Activated CD4-positive, alpha-beta T cell treated with anti-CD3 and anti-CD28 coated beads, Interleukin-2, amount 50 U/mL, for 48 hours (primary cell): ENCODE measurements at regions not wholly inside any gene's neighbourhood (a gene's known extent, or its start where the extent isn't known, plus 50 kb on each side); places are given as distances from the start of the nearest gene placed in this dataset.
"Not testable (repeated sequence)": the region's sequence is repeated elsewhere in the genome, so short reads cannot be mapped to it uniquely, and the experiment has no call there.

Source experiments
- DNase-seq, 2 experiments: peaks; one replicate each; pipeline ENCODE4 v3.0.0-alpha.2; 2020

GRCh38 chr13:50425772-50426171, 410.5 kb downstream of the KCNRG start:
- DNase-seq = no peak

DNA sequence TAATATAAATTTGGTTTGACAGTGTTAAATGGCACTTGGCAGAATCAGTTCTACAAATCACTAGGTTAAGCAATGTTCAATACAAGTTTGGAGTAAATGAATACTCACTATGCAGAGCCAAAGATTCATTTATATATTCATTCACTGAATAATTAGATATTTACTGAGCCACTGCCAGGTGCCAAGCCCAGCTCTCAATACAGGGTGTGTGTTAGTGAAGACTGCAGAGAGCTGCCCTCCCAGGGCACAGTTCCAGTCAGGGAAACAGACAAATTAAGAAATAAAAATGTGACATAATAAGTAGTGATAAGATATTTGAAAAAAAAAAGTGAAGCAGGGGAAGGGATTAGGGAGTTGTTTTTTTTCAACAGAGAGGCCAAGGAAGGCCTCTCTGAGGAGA, 411.7 kb downstream of the KCNRG start:
- DNase-seq = no peak

DNA sequence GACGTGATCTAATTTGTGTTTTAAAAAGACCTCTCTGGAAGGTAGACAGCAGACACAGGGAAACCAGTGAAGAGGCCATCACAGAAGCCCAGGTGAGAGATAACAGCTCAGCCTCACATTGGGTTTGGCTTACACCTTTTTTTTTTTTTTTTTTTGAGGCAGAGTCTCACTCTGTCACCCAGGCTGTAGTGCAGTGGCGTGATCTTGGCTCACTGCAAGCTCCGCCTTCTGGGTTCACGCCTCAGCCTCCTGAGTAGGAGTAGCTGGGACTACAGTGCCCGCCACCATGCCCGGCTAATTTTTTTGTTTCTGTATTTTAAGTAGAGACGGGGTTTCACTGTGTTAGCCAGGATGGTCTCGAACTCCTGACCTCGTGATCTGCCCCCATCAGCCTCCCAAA, 412.3 kb downstream of the KCNRG start:
- not testable (repeated sequence) for DNase-seq

DNA sequence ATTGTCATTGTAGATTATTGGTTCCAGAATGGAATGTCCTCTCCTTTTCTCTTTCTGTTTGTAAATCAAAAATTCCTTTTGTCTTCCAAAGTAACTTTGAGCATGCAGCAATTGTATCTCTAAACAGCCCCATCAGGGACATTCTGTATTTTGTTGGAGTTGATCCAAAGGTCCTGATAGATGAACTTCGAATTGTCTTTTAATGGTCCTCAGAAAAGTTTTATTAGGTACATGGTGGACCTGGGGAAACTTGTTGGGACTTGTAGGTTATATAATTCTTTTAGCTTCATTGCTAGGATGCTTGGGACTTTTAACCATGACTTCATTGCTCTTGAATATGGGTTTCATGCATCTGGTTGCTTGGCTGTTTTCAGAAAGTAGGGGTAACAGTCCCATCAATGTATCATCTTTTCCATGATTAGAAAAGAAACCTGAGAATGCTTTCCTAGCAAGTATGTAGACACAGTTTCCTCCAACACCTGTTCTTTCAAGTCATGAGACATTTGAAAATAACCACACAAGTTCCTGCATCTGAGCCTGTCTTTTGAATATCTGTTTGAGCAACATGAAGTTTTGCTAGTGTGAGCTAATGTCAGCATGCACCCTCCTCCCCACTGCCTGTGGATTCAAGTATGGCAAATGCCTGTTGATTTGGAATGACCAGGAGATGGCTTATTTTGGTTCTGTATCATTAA, 413.1 kb downstream of the KCNRG start:
- no peak for DNase-seq

DNA sequence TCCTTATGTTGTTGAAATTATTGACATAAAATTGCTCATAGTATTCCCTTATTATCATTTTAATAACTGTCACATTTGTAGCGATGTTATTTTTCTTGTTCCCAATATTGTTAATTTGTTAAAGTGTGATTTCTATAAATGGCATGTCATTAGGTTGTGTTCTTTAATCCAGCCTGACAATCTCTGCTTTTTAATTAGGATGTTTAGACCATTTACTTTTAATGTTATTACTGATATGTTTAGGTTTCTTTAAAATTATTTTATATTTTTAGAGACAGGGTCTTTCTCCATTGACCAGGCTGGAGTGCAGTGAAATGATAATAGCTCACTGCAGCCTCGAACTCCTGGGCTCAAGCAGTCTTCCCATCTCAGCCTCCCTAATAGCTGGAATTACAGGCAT, 408.5 kb downstream of the DLEU7 start:
- no peak for DNase-seq

GRCh38 chr13:50437252-50437651, 406.2 kb downstream of the DLEU7 start:
- DNase-seq = no peak

DNA sequence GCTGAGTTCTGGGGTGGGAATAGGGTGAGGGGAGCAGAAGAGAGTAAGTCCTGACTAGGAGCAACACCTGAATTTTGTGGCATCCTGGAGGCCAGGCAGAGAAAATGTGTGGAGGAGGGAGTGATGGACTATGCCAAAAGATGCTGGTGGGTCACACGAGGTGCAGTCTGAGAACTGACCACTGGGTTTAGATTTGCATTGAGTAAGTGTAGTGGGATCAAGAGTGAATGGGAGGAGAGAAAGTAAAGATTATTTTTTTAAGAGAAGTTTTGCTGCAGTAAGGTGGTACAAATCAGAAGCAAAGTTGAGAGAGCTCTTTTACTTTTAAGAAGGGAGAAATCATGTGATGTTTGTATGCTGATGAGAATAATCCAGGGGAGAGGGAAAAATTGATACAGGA, 405.1 kb downstream of the DLEU7 start:
- DNase-seq = no peak

DNA sequence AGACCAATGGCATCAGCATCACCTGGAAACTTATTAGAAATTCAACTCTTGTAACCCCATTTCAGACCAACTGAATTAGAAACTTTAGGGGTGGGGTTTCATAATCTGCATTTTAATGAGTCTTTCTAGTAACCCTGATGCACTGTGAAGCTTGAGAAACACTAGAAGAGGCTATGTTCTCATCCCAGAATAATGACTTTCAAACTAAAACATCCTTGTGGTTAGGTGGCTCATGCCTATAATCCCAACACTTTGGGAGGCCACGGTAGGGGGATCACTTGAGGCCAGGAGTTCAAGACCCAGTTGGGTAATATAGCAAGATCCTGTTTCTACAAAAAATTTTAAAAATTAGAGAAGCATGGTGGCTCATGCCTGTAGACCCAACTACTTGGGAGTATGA, 402.4 kb downstream of the DLEU7 start:
- DNase-seq = no peak

DNA sequence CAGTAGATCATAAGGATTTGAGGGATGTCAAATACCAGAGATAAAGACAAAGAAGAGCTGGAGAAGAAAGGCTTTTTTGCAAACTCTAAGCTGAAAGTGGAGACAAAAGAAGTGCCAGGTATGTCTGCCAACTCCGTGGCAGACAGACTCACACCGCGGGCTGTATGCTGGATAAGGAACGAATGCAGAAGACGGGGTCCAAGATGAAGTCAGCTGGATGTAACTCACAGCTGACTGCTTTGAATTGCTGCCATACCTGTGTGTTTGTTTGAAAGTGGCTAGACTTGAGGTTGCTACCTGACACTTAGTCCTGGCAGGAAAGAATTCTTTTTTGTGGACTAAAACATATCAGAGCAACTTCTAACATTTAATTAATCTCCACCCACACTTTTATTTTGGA, 398.8 kb downstream of the DLEU7 start:
- no peak for DNase-seq

GRCh38 chr13:50446611-50447010, 396.9 kb downstream of the DLEU7 start:
- no peak for DNase-seq

DNA sequence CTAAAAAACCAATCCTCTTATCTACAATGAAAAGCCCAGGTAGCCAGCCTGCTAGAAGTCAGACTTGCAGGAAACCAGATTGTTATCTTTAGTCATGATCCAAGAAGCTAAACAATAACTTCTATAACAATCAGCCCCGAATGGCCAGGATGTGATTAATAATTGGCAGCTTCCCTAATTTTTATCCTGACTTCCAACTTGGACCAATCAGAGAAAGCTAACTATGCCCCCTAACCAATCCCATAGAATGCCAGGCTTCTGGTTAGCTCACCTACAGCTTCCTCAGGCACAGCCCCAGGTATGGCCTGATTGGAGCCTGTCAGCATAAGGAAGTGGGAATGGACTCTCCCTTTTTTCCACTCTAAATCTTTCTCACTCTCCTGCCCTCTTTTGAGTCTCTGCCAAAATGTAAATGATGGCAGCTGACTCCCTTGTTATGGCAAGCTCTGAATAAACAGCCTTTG, 394.9 kb downstream of the DLEU7 start:
- no peak for DNase-seq

DNA sequence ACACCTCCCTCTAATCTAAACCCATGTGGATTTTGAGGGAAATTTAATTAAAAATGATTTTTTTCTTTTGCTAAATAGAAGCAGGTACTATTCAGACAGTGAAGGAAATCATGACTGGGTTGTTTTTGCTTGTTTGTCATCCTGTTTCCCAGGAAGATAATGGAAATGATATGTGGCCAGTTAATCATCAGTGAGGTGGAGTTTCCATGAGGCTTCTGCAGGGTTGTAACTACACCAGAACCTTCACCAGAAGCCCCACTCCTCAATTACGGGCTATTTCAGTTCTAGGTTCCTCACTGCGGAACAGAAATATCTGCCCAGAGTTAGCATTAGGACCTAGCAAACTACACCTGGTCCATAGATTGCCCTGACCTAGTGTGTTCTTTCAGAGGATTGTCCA, 394.0 kb downstream of the DLEU7 start:
- DNase-seq = no peak

GRCh38 chr13:50450279-50450678, 393.2 kb downstream of the DLEU7 start:
- DNase-seq = no peak

DNA sequence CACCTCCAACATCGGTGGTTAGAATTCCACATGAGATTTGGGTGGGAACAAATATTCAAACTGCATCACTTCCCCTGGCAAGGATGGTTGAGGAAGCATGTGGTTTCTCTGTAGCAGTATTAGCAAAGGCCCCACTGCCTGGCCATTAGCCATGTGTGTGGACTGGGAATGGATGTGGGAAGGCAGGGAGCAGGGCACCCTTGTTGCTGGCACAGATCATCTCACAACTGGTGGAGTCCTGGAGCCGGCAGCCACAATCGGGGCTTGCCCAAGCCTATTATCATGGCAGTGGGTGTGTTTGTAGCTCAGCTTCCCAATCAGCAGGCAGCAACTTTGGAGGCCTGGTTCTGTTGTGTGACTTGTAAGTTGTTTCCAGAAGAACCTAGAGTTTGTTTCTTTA, 391.9 kb downstream of the DLEU7 start:
- no peak for DNase-seq

DNA sequence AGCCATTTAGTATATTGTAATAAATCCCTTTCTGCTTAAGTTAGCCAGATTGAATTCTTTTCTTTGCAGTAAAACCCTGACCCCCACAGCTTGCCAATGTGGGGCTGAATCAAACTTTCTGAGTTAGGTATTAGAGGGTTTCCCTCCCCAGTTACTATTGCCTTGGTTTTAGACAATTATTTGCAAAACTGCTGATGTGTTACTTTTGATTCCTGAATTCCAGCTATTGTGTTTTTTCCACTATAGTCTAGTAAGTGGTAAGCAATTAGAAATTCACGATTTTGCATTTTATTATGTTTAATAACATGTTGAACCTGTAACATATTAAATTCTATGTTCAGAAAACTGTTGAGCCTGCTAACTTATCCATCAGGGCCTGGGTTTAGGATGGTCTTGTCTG, 391.5 kb downstream of the DLEU7 start:
- DNase-seq = no peak

- no peak for DNase-seq
Observed at GRCh38 chr13:50452756-50453155, 390.7 kb downstream of the DLEU7 start.

- DNase-seq = no peak
Observed at GRCh38 chr13:50453188-50453587, 390.3 kb downstream of the DLEU7 start.

- DNase-seq = no peak
Observed at GRCh38 chr13:50456111-50456510, 387.4 kb downstream of the DLEU7 start.

- DNase-seq = no peak
Observed at GRCh38 chr13:50457415-50458393, 385.8 kb downstream of the DLEU7 start.

GRCh38 chr13:50459046-50459445, 384.4 kb downstream of the DLEU7 start:
- DNase-seq = no peak

GRCh38 chr13:50459658-50460057, 383.8 kb downstream of the DLEU7 start:
- DNase-seq = no peak

GRCh38 chr13:50460358-50460757, 383.1 kb downstream of the DLEU7 start:
- DNase-seq = no peak

DNA sequence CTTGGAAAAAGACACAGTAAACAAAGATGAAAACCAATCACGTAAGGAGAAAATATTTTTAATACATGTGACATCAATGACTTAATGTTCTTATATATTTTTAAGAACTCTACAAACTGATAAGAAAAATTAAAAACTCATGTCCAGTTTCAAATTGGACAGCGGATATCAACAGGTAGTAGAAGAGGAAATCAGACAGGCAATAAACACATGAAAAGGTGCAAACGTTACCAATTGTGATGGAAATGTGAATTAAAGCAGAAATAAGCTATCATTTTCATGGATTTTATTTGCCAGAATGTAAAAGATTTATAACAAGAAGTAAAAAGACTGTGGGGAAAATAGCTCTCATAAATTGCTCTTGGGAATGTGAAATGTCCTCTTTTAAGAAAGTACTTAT, 382.3 kb downstream of the DLEU7 start:
- DNase-seq = no peak

GRCh38 chr13:50463719-50464118, 379.8 kb downstream of the DLEU7 start:
- no peak for DNase-seq
